SK-N-SH (cell line): ENCODE measurements at regions not wholly inside any gene's neighbourhood (a gene's known extent, or its start where the extent isn't known, plus 50 kb on each side); places are given as distances from the start of the nearest gene placed in this dataset.

ENCODE experiments used
- CTCF ChIP-seq: fragments of 200-600 bp; sonication (generic); IDR thresholded peaks from 2 replicates; pipeline ENCODE4 v1.6.1; 2017; ENCODE audit warnings: antibody characterized with exemption, mild to moderate bottlenecking, moderate library complexity
- ELF1 ChIP-seq: IDR thresholded peaks from 2 replicates; pipeline ENCODE4 v1.4.0; 2012
- EP300 ChIP-seq, 2 experiments: IDR thresholded peaks; 2 replicates each; pipeline versions ENCODE4 v1.4.0 to v1.6.1; 2012; ENCODE audit warnings: borderline replicate concordance in 1 of 2, low read depth in 1 of 2, low read length in 1 of 2
- FOSL2 ChIP-seq: IDR thresholded peaks from 2 replicates; pipeline ENCODE4 v1.4.0; 2012; ENCODE audit warnings: low read depth, mild to moderate bottlenecking, moderate library complexity, borderline replicate concordance
- MXI1 ChIP-seq: IDR thresholded peaks from 2 replicates; pipeline ENCODE4 v1.6.1; 2012; ENCODE audit warnings: mild to moderate bottlenecking, low read depth, low read length, improper control_type of control experiment
- RFX5 ChIP-seq: IDR thresholded peaks from 2 replicates; pipeline ENCODE4 v1.6.1; 2012; ENCODE audit warnings: mild to moderate bottlenecking, improper control_type of control experiment, low read length
- USF1 ChIP-seq: IDR thresholded peaks from 2 replicates; pipeline ENCODE4 v1.4.0; 2012; ENCODE audit warnings: low read depth, borderline replicate concordance

GRCh38 chr6:145189836-145190235 is 545.5 kb downstream of the EPM2A start:
- no peak for TF ChIP-seq RFX5
- no peak for TF ChIP-seq CTCF
- no peak for TF ChIP-seq ELF1
- TF ChIP-seq FOSL2: no peak
- no peak for TF ChIP-seq MXI1
- TF ChIP-seq USF1: no peak
- TF ChIP-seq EP300 (IDR thresholded peaks at IDR 0.05; ENCODE audit: borderline replicate concordance in 1 of 2, low read depth in 1 of 2, low read length in 1 of 2): no peak
